Activated CD8-positive, alpha-beta memory T cell treated with anti-CD3 and anti-CD28 coated beads, Interleukin-2, amount 10 ng/mL, durations not matched to agents 7 days and 5 days (primary cell): ENCODE measurements at regions not wholly inside any gene's neighbourhood (a gene's known extent, or its start where the extent isn't known, plus 50 kb on each side); places are given as distances from the start of the nearest gene placed in this dataset.
"Not testable (repeated sequence)": the region's sequence is repeated elsewhere in the genome, so short reads cannot be mapped to it uniquely, and the experiment has no call there.

Experiments
- ATAC-seq: fragments of 150-1000 bp; cut with Tn5 transposase; one replicate; pipeline ENCODE4 v1.10.0; 2021; ENCODE audit warnings: moderate library complexity
- CTCF ChIA-PET: fragments of 350-600 bp; sonication (Branson Sonifier 250); formaldehyde crosslinking; loops from one replicate; lab custom pipeline; 2021; ENCODE audit warnings: antibody characterized with exemption; lab: Charles Lee
- DNase-seq: peaks from one replicate; pipeline ENCODE4 v3.0.0-alpha.2; 2020
- H3K27ac Mint-ChIP-seq: one replicate; pipeline ENCODE4 v1.8.0; 2021; ENCODE audit warnings: mild to moderate bottlenecking, mixed read lengths
- H3K27me3 Mint-ChIP-seq: one replicate; pipeline ENCODE4 v1.8.0; 2021; ENCODE audit warnings: mixed read lengths
- H3K36me3 Mint-ChIP-seq: one replicate; pipeline ENCODE4 v1.8.0; 2021; ENCODE audit warnings: mild to moderate bottlenecking, mixed read lengths
- H3K4me1 Mint-ChIP-seq: one replicate; pipeline ENCODE4 v1.8.0; 2021; ENCODE audit warnings: mixed read lengths
- H3K4me3 Mint-ChIP-seq: one replicate; pipeline ENCODE4 v1.8.0; 2021; ENCODE audit warnings: mild to moderate bottlenecking, moderate library complexity, mixed read lengths
- H3K9me3 Mint-ChIP-seq: one replicate; pipeline ENCODE4 v1.8.0; 2022; ENCODE audit warnings: low read depth, mixed read lengths

DNA sequence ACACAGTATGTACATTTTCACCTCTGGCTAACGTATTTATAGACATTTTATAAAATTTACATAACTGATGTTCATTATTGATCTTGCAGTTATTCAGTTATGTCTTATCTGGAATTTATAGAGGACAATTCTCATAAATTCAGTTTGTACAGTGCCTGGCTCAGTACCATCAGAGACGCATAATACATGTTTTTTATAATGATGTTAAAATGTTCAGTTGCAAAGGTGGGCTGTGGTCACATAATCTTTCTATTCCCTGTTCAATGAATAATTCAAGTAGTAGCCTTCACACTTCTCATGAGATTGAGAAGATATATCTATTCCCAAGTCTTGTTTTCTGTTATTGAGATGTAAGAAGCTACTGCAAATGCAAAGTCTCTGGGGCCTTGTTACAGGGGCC, 393.1 kb upstream of the ARRDC3 start:
- no peak overlapping the region for H3K27ac Mint-ChIP-seq
- no peaks in the 10 kb centered on the region for H3K9me3 Mint-ChIP-seq
- no peaks in the 10 kb centered on the region for H3K27me3 Mint-ChIP-seq
- no peak overlapping the region for H3K4me3 Mint-ChIP-seq
- DNase-seq (no peak), ATAC-seq (no peak)
- no peaks in the 10 kb centered on the region for H3K36me3 Mint-ChIP-seq
- CTCF ChIA-PET = no interaction called here
- no peaks in the 10 kb centered on the region for H3K4me1 Mint-ChIP-seq

DNA sequence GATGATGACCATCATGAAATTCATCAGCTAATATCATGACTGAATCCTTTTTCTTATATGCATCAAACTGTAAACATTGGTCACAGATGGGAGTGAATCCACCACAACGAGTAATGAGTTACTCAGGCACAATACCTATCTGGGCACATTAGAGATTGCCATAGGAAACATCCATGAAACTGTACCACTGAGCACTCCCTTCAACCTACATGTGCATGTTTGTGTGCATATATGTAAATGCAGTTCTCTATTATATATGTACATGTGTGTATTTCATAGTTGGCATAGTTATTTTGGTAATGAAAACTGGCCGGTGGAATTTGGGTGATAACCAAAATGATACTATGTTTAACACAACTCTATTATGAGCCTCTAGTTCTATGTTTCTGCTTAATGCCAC, 387.3 kb upstream of the ARRDC3 start:
- Mint-ChIP-seq H3K4me3 (no peak overlapping the region), H3K27me3 (no peaks in the 10 kb centered on the region), H3K4me1 (no peaks in the 10 kb centered on the region), H3K9me3 (no peaks in the 10 kb centered on the region), H3K27ac (no peak overlapping the region), H3K36me3 (no peaks in the 10 kb centered on the region)
- DNase-seq (no peak), ATAC-seq (no peak)
- CTCF ChIA-PET = no interaction called here

DNA sequence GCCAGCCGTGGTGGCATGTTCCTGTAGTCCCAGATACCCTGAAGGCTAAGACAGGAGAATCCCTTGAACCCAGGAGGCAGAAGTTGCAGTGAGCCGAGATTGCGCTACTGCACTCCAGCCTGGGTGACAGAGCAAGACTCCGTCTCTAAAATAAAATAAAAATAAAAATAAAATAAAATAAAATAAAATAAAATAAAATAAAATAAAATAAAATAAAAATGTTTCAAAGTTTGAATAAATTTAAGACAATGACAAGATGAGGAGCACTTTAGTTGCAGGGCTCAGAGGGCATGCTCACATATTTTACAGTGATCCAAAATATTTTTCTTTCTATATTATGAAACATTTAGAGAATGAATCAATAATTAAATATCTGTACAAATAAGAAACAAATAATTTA, 374.3 kb upstream of the ARRDC3 start:
- H3K27ac Mint-ChIP-seq, CTCF ChIA-PET, ATAC-seq, DNase-seq, H3K27me3 Mint-ChIP-seq, H3K4me1 Mint-ChIP-seq, H3K4me3 Mint-ChIP-seq, H3K36me3 Mint-ChIP-seq, H3K9me3 Mint-ChIP-seq: not testable (repeated sequence)

DNA sequence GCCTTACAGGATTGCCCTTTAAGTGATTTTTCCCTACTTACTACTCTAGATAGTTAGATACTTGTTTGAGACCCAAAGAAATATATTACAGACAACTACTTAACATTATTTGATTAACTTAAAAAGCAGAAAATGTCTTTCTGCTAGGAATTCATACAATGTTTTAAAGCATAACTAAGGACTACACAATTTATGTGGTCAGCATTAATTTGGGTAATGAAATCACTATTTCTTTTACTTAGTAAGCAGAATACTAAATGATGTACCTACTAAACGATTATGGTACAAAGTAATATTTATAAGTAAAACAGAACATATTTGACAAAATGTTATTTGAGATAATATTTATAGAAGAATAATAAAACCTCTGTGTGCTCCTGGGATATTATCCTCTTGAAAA, 371.9 kb upstream of the ARRDC3 start:
- no peak overlapping the region for H3K27ac Mint-ChIP-seq
- CTCF ChIA-PET = no interaction called here
- ATAC-seq (no peak), DNase-seq (no peak)
- H3K9me3 Mint-ChIP-seq = peaks cover 3% of the 10 kb centered on the region
- no peaks in the 10 kb centered on the region for H3K4me1 Mint-ChIP-seq
- H3K36me3 Mint-ChIP-seq = no peaks in the 10 kb centered on the region
- no peak overlapping the region for H3K4me3 Mint-ChIP-seq
- no peaks in the 10 kb centered on the region for H3K27me3 Mint-ChIP-seq

DNA sequence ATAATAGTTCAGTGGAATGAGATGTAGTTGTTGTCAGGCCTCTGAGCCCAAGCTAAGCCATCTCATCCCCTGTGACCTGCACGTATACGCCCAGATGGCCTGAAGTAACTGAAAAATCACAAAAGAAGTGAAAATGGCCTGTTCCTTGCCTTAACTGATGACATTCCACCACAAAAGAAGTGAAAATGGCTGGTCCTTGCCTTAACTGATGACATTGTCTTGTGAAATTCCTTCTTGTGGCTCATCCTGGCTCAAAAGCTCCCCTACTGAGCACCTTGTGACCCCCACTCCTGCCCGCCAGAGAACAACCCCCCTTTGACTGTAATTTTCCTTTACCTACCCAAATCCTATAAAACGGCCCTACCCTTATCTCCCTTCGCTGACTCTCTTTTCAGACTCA, 361.4 kb upstream of the ARRDC3 start:
- H3K36me3 Mint-ChIP-seq, H3K27me3 Mint-ChIP-seq, H3K27ac Mint-ChIP-seq, H3K9me3 Mint-ChIP-seq, H3K4me1 Mint-ChIP-seq, ATAC-seq, H3K4me3 Mint-ChIP-seq, DNase-seq, CTCF ChIA-PET: not testable (repeated sequence)

DNA sequence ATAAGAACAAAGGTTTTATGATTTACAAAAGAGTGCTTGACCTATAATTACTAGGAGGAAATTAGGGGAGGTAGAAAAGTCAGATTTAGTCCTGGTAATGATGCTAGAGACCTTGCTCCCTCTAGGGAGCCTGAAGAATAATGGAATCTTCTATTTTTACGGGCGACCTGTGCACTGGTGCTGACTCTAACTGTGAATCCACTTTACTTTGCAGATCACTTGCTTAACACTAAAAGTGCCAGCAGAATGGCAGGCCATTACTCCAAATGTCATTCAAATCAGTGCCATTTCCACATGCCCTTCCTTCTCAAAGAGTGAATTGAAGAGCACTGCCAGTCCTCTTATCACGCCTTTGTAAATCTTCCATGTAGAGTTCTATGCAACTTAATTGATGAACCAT, 359.4 kb upstream of the ARRDC3 start:
- no peak overlapping the region for H3K27ac Mint-ChIP-seq
- no peak overlapping the region for H3K4me3 Mint-ChIP-seq
- no peaks in the 10 kb centered on the region for H3K27me3 Mint-ChIP-seq
- no peaks in the 10 kb centered on the region for H3K9me3 Mint-ChIP-seq
- no peaks in the 10 kb centered on the region for H3K4me1 Mint-ChIP-seq
- DNase-seq (no peak), ATAC-seq (no peak)
- CTCF ChIA-PET = no interaction called here
- H3K36me3 Mint-ChIP-seq = no peaks in the 10 kb centered on the region

DNA sequence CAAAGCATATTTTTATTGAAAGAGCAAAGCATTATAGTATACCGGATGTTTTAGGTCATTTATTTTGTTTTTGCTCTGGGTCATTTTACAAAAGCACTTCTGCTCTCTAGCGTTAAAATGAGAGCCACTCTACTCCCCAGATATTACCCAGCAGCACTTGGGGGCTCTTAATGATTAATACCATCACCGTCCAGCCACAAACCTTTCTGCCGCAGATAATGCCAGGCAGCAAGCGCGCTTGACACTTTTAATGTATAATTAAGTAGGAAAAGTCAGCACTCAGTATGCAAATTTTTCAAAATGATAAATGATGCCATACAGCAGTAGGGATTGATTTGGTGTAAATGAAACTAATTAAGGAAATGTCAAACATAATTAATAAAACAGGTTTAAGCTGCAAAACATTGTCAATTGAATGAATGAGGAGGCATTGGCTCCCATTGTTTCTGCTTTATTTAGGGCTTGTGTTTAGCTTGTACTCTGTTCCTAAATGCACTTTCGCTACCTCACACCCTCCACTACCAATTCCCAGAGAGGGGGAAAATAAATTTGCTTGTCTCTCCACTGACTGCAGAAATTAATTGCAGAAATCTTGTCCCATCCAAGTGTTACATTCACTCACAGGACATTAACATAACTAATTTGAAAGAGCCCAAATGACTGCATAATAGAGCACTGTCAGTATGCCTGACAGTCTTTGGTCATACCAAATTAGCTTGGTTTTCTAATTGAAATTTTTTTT, 358.8 kb upstream of the ARRDC3 start:
- no peak for ATAC-seq
- Mint-ChIP-seq H3K36me3 (no peaks in the 10 kb centered on the region), H3K4me3 (no peak overlapping the region), H3K27me3 (no peaks in the 10 kb centered on the region), H3K27ac (no peak overlapping the region), H3K9me3 (no peaks in the 10 kb centered on the region), H3K4me1 (no peaks in the 10 kb centered on the region)
- CTCF ChIA-PET = no interaction called here
- DNase-seq = no peak

DNA sequence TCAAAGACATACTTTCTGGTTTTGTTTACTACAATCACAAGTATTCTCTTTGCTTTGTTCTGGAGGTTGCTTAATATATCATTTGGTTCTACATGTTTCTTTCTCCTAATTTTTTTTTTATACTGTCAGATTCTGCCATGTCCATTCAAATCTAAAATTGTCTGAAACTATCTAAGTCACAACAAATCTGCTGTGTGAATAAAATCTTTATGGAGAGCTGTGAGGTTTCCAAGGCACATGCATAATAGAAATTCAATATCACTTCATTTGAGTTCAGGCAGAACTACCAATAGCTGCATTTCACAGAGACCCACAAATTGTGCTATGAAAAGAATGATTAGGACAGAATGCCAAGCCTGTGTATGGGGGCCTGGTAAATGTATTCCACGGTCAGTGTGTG, 346.9 kb upstream of the ARRDC3 start:
- ATAC-seq (no peak), DNase-seq (no peak)
- H3K36me3 Mint-ChIP-seq = no peaks in the 10 kb centered on the region
- CTCF ChIA-PET = no interaction called here
- no peak overlapping the region for H3K4me3 Mint-ChIP-seq
- no peaks in the 10 kb centered on the region for H3K4me1 Mint-ChIP-seq
- H3K27ac Mint-ChIP-seq = no peak overlapping the region
- H3K27me3 Mint-ChIP-seq = no peaks in the 10 kb centered on the region
- peaks cover 3% of the 10 kb centered on the region for H3K9me3 Mint-ChIP-seq

DNA sequence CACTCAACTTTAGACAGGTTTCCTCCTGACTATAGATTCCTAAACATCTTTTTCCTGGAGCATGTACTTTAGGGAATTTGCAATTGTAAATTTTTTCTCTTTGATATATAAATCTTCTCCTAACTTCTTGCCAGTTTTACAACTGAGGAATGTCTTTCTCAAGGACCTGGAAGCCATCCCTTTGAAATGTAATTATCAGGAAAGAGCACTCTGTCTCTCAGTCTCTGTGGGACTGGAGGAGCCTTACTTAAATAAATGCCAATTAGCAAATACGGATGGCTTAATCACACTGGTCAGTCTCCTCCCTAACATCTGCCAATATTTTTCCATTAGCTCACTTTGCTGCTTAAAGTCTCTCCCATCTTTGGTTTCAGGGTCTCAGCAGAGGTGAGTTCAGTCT, 344.3 kb upstream of the ARRDC3 start:
- no peak overlapping the region for H3K27ac Mint-ChIP-seq
- CTCF ChIA-PET = no interaction called here

DNA sequence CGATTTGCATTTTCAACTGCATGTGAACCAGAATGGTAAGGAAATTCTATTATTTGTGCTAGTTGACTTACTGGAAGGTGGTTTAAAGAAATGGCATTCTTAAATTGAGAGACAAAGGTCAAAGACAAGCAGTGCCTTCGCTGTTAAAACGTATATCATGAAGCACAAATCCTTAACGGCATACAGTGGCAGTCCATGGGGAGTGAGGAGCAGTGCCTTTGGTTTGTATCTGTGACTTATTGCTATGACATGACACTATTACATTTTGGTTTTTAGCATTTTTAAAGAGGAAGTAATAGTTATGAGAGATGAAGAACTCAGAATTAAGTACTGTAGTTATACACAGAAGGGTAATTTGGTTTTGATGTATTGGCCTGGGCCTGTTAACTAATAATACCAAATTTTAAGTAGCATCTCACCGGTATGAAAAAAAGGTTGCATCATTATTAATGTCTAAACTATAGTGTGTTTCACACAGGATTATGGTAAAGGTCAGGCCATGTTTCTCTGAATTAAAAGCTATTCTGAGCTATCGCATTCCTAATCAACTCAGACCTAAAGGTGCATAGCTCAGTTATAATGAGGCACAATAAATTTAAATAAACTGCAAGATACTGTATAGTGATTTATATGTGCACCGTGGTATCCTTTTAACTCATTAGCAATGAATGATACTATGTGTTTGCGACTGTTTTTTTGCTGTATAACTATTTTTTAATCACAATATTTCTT, 339.8 kb upstream of the ARRDC3 start:
- Mint-ChIP-seq H3K9me3 (peaks cover 2% of the 10 kb centered on the region), H3K27me3 (no peaks in the 10 kb centered on the region), H3K4me1 (no peaks in the 10 kb centered on the region), H3K36me3 (no peaks in the 10 kb centered on the region), H3K4me3 (no peak overlapping the region), H3K27ac (no peak overlapping the region)
- no peak for ATAC-seq
- CTCF ChIA-PET = no interaction called here
- DNase-seq = no peak

More for the DNA sequence above, 344.3 kb upstream of the ARRDC3 start:
- Mint-ChIP-seq H3K27me3 (no peaks in the 10 kb centered on the region), H3K4me1 (no peaks in the 10 kb centered on the region), H3K36me3 (no peaks in the 10 kb centered on the region), H3K4me3 (no peak overlapping the region), H3K9me3 (no peaks in the 10 kb centered on the region)
- DNase-seq (no peak), ATAC-seq (no peak)

DNA sequence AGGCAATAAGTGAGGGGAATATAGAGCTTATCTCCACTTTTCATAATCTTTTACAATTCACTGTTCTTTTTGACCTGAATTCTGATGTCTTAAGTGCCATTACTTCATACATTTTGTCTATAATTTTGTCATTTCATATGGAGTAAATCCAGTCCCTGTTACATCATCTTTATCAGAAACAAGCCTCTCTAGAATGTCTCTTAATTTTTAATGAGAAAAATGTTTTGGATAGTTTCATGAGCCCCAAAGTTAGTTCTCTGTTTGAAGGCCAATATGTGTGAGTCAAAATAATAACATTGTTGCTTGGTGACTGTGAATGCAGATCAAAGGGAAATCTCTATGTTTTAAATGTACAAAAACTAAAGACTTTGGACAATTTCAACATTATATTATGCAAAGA, 329.6 kb upstream of the ARRDC3 start:
- CTCF ChIA-PET = no interaction called here
- H3K27ac Mint-ChIP-seq = no peak overlapping the region
- H3K4me1 Mint-ChIP-seq = no peaks in the 10 kb centered on the region
- ATAC-seq (no peak), DNase-seq (no peak)
- H3K36me3 Mint-ChIP-seq = no peaks in the 10 kb centered on the region
- H3K9me3 Mint-ChIP-seq = peaks cover 4% of the 10 kb centered on the region
- no peaks in the 10 kb centered on the region for H3K27me3 Mint-ChIP-seq
- no peak overlapping the region for H3K4me3 Mint-ChIP-seq

DNA sequence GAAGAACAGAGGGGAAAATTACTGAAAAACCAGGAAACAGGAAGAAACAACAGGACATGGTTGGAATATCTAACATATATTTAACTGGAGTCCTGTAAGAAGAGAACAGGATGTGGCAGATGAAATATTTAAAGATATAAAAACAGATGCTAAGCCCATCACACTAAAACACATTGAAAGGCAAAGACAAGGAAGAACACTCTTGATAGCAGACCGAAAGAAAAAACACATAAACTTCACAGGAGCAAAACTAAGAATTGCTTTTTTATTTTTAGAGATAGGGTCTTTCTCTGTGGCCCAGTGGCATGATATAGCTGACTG, 324.4 kb upstream of the ARRDC3 start:
- no peak overlapping the region for H3K27ac Mint-ChIP-seq
- no peak overlapping the region for H3K4me3 Mint-ChIP-seq
- no peaks in the 10 kb centered on the region for H3K36me3 Mint-ChIP-seq
- H3K27me3 Mint-ChIP-seq = no peaks in the 10 kb centered on the region
- no peaks in the 10 kb centered on the region for H3K4me1 Mint-ChIP-seq
- no peak for DNase-seq
- H3K9me3 Mint-ChIP-seq = no peaks in the 10 kb centered on the region
- ATAC-seq = no peak
- CTCF ChIA-PET = no interaction called here

DNA sequence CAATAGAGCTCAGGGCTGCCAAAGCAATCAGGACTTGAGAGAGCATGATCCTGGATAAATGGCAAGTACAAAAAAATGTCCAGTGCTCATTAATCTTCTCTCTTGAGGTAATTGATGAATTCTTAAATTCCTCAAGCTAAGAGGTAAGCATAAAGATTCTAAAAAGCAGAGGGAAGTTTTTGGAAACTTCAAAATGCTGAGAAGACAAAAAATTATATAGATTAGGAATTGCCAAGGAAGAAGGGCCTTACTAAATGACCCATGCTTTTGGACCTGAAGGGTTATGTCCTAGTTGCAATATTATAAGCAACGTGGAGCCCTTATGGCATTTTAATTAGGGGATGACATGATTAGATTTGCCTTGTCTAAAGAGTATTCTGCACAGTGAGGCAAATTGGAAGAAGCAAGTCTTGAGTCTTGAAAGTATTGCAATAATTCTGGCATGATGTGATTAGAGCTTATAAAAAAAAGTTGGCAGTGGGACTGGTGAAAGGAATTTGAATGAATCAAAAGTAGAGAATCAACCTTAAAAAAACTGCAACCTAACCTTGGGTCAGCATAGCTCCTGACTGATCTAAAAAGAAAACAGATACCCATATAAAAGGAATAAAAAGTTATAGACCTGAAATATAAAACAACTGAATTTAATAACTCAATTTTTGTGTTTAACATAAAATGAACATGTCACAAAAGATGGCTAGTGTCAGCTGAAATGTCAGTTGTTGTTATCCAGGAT, 323.8 kb upstream of the ARRDC3 start:
- ATAC-seq (no peak), DNase-seq (no peak)
- CTCF ChIA-PET = no interaction called here
- no peaks in the 10 kb centered on the region for H3K27me3 Mint-ChIP-seq
- H3K36me3 Mint-ChIP-seq = no peaks in the 10 kb centered on the region
- no peak overlapping the region for H3K4me3 Mint-ChIP-seq
- peaks cover under 1% of the 10 kb centered on the region for H3K9me3 Mint-ChIP-seq
- no peak overlapping the region for H3K27ac Mint-ChIP-seq
- no peaks in the 10 kb centered on the region for H3K4me1 Mint-ChIP-seq

DNA sequence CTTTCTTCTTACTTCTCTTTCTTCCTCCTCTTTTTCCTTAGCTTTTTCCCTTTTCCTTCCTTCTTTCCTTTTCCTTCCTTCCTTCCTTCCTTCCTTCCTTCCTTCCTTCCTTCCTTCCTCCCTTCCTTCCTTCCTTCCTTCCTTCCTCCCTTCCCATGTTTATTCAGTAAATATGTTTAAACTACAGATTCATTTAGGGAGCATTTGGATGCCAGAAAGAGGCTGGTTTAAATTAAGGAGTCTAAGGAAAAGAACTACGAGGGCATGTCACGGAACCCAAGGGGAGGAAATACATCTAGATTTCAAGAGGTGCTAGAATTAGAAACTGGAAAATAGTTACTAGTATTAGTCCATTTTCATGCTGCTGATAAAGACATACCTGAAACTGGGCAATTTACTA, 320.0 kb upstream of the ARRDC3 start:
- CTCF ChIA-PET = no interaction called here
- no peak overlapping the region for H3K27ac Mint-ChIP-seq
- DNase-seq (no peak), ATAC-seq (no peak)
- peaks cover 9% of the 10 kb centered on the region for H3K9me3 Mint-ChIP-seq
- H3K27me3 Mint-ChIP-seq = no peaks in the 10 kb centered on the region
- H3K4me3 Mint-ChIP-seq = no peak overlapping the region
- H3K4me1 Mint-ChIP-seq = no peaks in the 10 kb centered on the region
- H3K36me3 Mint-ChIP-seq = no peaks in the 10 kb centered on the region
